HG02938 (cell line): ENCODE measurements at regions not wholly inside any gene's neighbourhood (a gene's known extent, or its start where the extent isn't known, plus 50 kb on each side); places are given as distances from the start of the nearest gene placed in this dataset.
A peak's percentile ranks its signal among the peaks of the same experiment; 100 is the strongest.

ENCODE experiments used
- ATAC-seq: cut with Tn5 transposase; IDR thresholded peaks from one replicate; pipeline ENCODE4 v1.9.1; 2021; ENCODE audit warnings: mild to moderate bottlenecking, moderate library complexity; ENCODE audit not compliant: unreplicated experiment

GRCh38 chr1:68378296-68379084 is 71.3 kb downstream of the RPE65 start:
- ATAC-seq, result no peak

GRCh38 chr1:68377098-68377497 is 72.7 kb downstream of the RPE65 start:
- no peak for ATAC-seq

- no peak for ATAC-seq
Observed at GRCh38 chr1:68376441-68376840, 73.3 kb downstream of the RPE65 start.

DNA sequence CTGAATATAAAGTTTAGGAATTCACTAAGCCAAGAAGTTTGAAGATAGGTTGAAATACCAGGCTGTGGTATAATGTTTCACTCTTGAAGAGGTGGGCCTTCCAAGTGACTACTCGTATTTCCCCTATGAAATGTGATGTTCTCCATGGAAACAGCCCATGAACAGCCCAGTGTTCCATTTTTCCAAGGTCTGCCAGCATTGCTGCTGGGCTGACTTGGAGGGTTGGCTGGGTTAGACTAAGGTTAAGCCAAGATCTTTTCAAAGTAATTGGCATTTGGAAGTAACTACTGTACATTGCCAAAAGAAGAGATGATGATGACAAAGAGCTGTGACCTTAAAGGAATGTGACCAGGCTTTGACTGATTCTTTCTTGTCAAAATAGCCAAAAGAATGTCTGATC is 73.8 kb downstream of the RPE65 start:
- no peak for ATAC-seq

GRCh38 chr1:68373173-68373572 is 76.6 kb downstream of the RPE65 start:
- ATAC-seq, result no peak

DNA sequence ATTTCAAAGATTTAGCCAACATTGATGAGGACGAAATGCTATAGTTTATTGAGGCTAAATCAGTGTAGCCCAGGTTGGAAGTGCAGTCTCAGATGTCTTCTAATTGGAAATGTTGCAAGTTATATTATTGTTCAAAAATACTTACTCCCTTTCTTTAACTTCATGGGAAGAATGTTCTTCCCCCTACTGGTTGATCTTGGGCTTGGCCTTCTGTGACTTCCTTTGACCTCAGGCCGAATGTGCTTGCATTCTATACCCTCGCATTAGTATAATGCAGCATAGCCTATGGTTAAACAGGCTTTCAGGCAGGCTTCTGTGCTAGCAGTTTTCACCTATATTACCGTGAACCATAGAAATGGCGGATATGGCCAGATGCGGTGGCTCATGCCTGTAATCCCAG is 77.3 kb downstream of the RPE65 start:
- ATAC-seq, result no peak

GRCh38 chr1:68370101-68370915 is 79.4 kb downstream of the RPE65 start:
- ATAC-seq, result no peak

GRCh38 chr1:68366572-68366971 is 83.2 kb downstream of the RPE65 start:
- no peak for ATAC-seq

- ATAC-seq, result no peak
Observed at GRCh38 chr1:68365709-68366382, 83.9 kb downstream of the RPE65 start.

DNA sequence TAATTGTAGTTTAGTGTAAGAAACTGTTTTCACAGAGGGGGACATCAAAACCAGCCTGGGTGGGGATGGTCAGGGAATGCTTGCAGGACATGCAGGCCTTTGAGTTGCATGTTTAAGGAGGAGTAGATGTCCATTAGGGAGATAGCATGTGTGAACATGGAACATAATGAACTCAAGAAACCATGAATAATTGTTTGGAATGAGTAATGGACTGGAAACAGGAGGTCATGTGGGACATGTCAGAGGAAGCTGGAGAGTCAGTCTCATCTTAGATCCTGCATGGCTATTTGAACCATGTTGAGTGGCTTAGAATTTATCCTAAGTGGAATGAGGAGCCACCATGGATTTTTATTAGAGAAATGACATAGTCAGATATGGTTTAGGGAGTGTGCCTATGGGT is 86.4 kb downstream of the RPE65 start:
- ATAC-seq, result no peak

- no peak for ATAC-seq
Observed at GRCh38 chr1:68361346-68361910, 88.3 kb downstream of the RPE65 start.

DNA sequence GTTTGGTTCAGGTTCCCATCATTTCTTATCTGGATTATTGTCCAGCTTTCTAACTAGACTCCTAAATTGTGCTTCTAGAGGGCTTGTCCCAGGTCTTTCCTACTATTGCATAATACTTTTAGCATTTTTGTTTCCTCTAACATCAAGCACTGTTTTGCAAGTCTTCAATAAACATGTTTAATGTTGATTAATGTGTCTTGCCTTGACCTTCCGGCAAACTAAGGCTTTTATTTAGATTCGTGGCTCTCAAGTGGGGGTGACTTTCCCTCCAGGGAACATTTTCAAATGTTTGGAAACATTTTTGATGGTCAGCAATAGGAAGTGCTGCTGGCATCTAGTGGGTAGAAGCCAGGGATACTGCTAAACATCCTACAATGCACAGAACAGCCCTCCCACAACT is 90.7 kb downstream of the RPE65 start:
- no peak for ATAC-seq

DNA sequence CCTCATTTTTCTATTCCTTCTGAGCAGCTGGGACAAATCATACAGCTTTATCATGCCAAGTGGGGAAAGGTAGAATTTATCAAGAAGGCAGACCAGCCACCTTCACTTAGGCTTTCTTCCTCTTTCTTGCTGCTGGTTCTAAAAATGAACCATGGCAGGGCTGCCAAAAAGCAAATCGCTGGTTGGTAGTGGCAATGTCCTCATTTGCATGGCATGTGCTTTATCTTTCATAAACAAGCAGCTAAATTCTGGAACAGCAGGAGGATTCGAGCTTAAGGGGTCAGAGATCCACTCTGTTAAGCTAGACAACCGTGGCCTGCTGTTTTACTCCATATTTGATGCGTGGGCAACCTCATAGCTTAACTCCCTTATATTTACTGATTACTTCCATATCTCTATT is 91.3 kb downstream of the RPE65 start:
- no peak for ATAC-seq

- ATAC-seq, result no peak
Observed at GRCh38 chr1:68355614-68356013, 94.1 kb downstream of the RPE65 start.

DNA sequence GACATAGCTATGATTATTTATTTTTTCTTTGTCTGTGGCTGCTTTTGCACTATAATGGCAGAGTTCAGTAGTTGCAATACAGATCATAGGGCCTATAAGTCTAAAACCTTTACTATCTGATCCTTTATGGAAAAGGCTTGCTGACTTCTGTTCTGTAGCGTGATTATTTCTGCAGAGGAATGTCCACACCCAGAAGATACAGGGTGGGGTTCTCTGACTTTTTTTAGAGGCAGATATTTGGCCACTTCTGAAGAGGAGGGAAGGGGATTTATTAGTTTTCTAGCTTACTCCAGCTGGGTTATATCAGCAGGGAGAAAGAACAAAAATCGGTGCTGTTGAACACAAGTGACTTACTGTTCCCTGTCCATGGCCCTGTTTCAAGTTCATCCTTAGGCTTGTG is 97.6 kb downstream of the RPE65 start:
- ATAC-seq, result no peak

- peak; percentile 99 for ATAC-seq
Observed at GRCh38 chr1:68347415-68347814, 102.3 kb downstream of the RPE65 start.

DNA sequence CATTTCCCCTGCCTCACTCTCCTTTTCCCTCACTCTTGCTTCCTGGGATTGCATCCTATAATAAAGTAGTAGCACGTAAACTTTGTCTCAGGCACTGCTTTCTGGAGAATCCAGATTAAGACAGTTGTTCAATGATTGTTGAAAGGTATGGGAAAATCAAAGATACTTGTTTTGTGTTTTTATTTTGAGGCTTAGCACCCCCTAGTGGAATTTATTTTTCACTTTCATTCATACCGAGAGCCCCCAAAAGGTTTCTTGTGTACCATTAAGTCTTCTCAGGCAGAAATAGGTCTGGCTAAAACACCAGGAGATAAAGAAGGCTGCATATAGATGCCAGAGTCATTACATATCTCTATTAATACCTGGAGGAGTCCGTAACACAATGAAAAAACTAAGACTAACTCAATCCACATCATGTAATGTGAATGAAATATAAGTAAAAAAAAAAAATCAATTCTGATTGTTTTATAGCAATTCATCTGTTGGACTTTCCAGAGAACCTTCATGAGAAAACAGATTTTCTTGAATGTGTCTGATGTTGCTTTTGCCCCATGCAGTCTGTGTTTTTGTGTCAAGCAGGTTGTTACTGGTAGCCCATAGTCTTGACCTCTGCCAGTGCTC is 103.5 kb downstream of the RPE65 start:
- ATAC-seq, result no peak

- ATAC-seq, result no peak
Observed at GRCh38 chr1:68344208-68344607, 105.5 kb downstream of the RPE65 start.

DNA sequence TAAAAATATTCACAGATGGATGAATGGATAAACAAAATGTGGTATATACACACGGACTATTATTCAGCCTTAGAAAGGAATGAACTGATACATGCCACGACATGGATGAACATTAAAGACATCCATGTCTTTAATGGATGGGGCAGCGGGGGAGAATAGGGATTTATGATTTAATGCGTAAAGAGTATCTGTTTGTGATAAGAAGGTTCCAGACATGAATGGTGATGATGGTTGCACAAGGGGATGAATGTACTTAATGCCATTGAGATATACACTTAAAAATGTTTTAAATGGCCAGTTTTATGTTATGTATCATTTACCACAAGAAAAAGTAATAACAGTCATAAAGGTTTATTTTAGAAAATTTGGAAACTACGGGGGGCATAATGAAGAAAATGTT is 108.6 kb upstream of the WLS start:
- ATAC-seq, result no peak

- no peak for ATAC-seq
Observed at GRCh38 chr1:68339505-68339904, 107.2 kb upstream of the WLS start.

DNA sequence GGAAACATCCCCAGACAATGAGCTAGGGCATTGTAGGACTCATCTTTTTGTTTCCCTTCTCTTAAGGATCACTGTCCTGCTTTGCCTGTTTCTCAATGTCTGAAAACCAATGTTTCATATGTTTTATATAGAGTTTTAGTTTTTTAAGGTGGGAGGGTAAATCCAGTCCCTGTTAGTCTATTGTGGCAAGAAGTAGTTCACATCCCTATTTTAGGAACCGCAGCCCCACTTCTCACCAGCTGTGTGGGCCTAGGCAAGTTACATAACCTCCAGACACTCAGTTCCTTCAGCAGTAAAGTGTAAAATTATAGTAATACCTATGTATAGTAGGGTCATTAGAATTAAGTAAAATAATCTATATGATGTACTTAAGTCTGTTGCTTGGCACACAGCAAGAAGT is 105.8 kb upstream of the WLS start:
- ATAC-seq, result no peak
